ENCODE measurements at regions not wholly inside any gene's neighbourhood (a gene's known extent, or its start where the extent isn't known, plus 50 kb on each side); places are given as distances from the start of the nearest gene placed in this dataset.
"Not testable (repeated sequence)": the region's sequence is repeated elsewhere in the genome, so short reads cannot be mapped to it uniquely, and the experiment has no call there.

GRCh38 chr20:22971077-22971476, 64.0 kb upstream of the SSTR4 start:
- H3K79me2 ChIP-seq (ENCODE audit: control insufficient read depth, insufficient read depth, low read length); H3K4me1 ChIP-seq (ENCODE audit: control insufficient read depth, extremely low read depth, insufficient read depth, low read length); H3K4me2 ChIP-seq (ENCODE audit: insufficient read depth, low read length); DNase-seq (ENCODE audit: low read depth, low spot score); BruUV-seq (replicated peaks); H2AFZ ChIP-seq (ENCODE audit: low read depth, low read length); H3K9ac ChIP-seq (replicated peaks; ENCODE audit: extremely low read depth, insufficient read depth, low read length); FAIRE-seq; H3K4me3 ChIP-seq (replicated peaks in 1 of 3; ENCODE audit: insufficient read depth in 1 of 3, low read depth in 1 of 3, low read length in 3 of 3); dilution Hi-C loops (cut with MboI; ENCODE audit: extremely low pct_ligation_motif_present, low sequenced_read_pairs); H4K20me1 ChIP-seq (replicated peaks; ENCODE audit: control insufficient read depth, extremely low read depth, insufficient read depth, low read length); H3K9me1 ChIP-seq (replicated peaks; ENCODE audit: control insufficient read depth, extremely low read depth, insufficient read depth, low read length); POLR2A ChIA-PET; H3K9me3 ChIP-seq (replicated peaks; ENCODE audit: control insufficient read depth, insufficient read depth, low read length); H3K36me3 ChIP-seq (ENCODE audit: control insufficient read depth in 2 of 2, extremely low read depth in 1 of 2, insufficient read depth in 2 of 2, low read length in 2 of 2); H3K27me3 ChIP-seq (ENCODE audit: control insufficient read depth in 2 of 2, insufficient read depth in 2 of 2, low read length in 2 of 2); H3K27ac ChIP-seq (ENCODE audit: insufficient read depth, low read depth, low read length): not testable (repeated sequence)
- intact Hi-C loops (cut with micrococcal nuclease), result loop anchor here (10.0 kb wide), 1 partner anchor 636 kb away; no protein-coding TSS in a partner anchor
- CTCF ChIA-PET, result interaction anchor here (5.5 to 7.0 kb wide), 2 partner anchors 119 to 278 kb away, joined by 68 to 306 read pairs; no protein-coding TSS in a partner anchor

DNA sequence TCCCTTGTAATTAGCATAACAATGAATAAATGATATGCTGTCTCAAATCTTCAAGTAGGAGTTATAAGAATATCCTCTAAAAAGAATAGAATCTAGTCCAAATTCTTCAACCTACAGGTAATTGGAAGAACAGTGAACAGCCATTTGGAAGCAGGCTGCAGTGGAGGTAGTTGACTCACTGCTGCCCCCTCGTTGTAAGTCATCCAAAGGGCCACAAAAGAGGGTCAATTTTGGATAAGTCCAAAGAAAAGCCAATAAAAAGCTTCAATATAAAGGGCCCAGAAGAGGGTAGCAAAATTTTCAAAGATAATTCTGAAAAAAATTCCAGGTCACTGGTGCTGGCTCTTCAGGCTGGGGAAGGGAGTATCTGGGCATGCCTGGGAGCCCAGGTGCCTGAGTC, 60.8 kb upstream of the SSTR4 start:
- CTCF ChIA-PET, result interaction anchor here (0.6 to 7.0 kb wide), 56 partner anchors 10 to 640 kb away, joined by 3 to 306 read pairs (median 4); partner anchors contain the start of gene NXT1
- BruUV-seq (replicated peaks), result no TSS peak

More for the DNA sequence above, 60.8 kb upstream of the SSTR4 start:
- dilution Hi-C loops (cut with MboI; ENCODE audit: extremely low pct_ligation_motif_present, low sequenced_read_pairs) (no loop called here), intact Hi-C loops (cut with micrococcal nuclease) (loop anchor here (1.0 to 10.0 kb wide), 3 partner anchors 123 to 640 kb away; no protein-coding TSS in a partner anchor)
- DNase-seq (ENCODE audit: low read depth, low spot score) (peak; percentile 28), FAIRE-seq (no peak)
- H3K9ac ChIP-seq (replicated peaks; ENCODE audit: extremely low read depth, insufficient read depth, low read length), result no peak overlapping the region
- H3K9me3 ChIP-seq (replicated peaks; ENCODE audit: control insufficient read depth, insufficient read depth, low read length), result no peaks in the 10 kb centered on the region
- peaks cover 4 to 11% of the 10 kb centered on the region in 2 experiments for H3K27me3 ChIP-seq (ENCODE audit: control insufficient read depth in 2 of 2, insufficient read depth in 2 of 2, low read length in 2 of 2)
- POLR2A ChIA-PET, result no interaction called here
- H3K36me3 ChIP-seq (ENCODE audit: control insufficient read depth in 2 of 2, extremely low read depth in 1 of 2, insufficient read depth in 2 of 2, low read length in 2 of 2), result no peaks in the 10 kb centered on the region
- no peak overlapping the region for H3K4me3 ChIP-seq (replicated peaks in 1 of 3; ENCODE audit: insufficient read depth in 1 of 3, low read depth in 1 of 3, low read length in 3 of 3)
- no peaks in the 10 kb centered on the region for H3K9me1 ChIP-seq (replicated peaks; ENCODE audit: control insufficient read depth, extremely low read depth, insufficient read depth, low read length)
- no peak overlapping the region for H2AFZ ChIP-seq (ENCODE audit: low read depth, low read length)
- no peaks in the 10 kb centered on the region for H4K20me1 ChIP-seq (replicated peaks; ENCODE audit: control insufficient read depth, extremely low read depth, insufficient read depth, low read length)
- H3K4me1 ChIP-seq (ENCODE audit: control insufficient read depth, extremely low read depth, insufficient read depth, low read length), result no peaks in the 10 kb centered on the region
- TF ChIP-seq CTCF (IDR thresholded peaks at IDR 0.05; ENCODE audit: extremely low read depth in 1 of 2, insufficient read depth in 1 of 2, low read depth in 1 of 2, low read length in 2 of 2), result peak; percentile 60 to 64
- TF ChIP-seq, protein P1, sequence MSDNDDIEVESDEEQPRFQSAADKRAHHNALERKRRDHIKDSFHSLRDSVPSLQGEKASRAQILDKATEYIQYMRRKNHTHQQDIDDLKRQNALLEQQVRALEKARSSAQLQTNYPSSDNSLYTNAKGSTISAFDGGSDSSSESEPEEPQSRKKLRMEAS (IDR thresholded peaks at IDR 0.05; ENCODE audit: insufficient read depth, insufficient read length), result no peak
- H3K27ac ChIP-seq (ENCODE audit: insufficient read depth, low read depth, low read length), result no peak overlapping the region
- H3K79me2 ChIP-seq (ENCODE audit: control insufficient read depth, insufficient read depth, low read length), result no peaks in the 10 kb centered on the region
- no peak overlapping the region for H3K4me2 ChIP-seq (ENCODE audit: insufficient read depth, low read length)

Data from endothelial cell of umbilical vein (primary cell).